ENCODE measurements at regions not wholly inside any gene's neighbourhood (a gene's known extent, or its start where the extent isn't known, plus 50 kb on each side); places are given as distances from the start of the nearest gene placed in this dataset.

DNA sequence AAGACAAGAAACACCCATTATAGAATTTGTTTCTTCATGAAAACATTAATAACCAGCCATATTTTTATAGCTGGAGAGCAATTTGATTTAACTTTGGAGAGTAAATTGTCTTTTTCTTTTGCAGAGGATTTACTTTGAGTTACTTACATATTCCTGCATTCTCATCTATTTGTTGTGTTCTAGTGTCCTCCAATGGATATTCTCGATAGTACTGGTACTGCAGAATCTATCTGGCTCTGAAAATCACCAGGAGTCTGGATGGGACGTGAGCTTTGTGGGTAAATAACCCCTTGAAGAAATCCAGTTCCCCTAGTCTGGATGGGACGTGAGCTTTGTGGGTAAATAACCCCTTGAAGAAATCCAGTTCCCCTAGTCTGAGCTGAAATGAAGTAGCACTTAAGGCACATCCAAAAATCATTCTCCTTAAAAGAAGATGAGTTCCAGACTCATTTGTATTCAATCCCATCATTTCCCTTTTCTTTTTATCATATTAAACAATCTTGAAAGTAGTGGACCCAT, 294.1 kb upstream of the UBE2E2 start:
- no peak overlapping the region for H3K27ac Mint-ChIP-seq
- H3K9me3 ChIP-seq (ENCODE audit: control insufficient read depth in 1 of 2, insufficient read depth in 1 of 2, low read length in 2 of 2): no peaks in the 10 kb centered on the region
- H3K36me3 Mint-ChIP-seq (ENCODE audit: low read depth): no peaks in the 10 kb centered on the region
- H3K4me1 Mint-ChIP-seq (ENCODE audit: low read depth): no peaks in the 10 kb centered on the region
- no peaks in the 10 kb centered on the region for H3K27me3 ChIP-seq (ENCODE audit: control insufficient read depth in 1 of 2, insufficient read depth in 2 of 2, low read length in 2 of 2)
- no peaks in the 10 kb centered on the region for H3K27me3 Mint-ChIP-seq
- POLR2A ChIA-PET: no interaction called here
- no peaks in the 10 kb centered on the region for H3K36me3 ChIP-seq (ENCODE audit: insufficient read depth, low read length)
- CTCF ChIA-PET: no interaction called here
- no peaks in the 10 kb centered on the region for H3K9me3 Mint-ChIP-seq
- TF ChIP-seq, protein P1, sequence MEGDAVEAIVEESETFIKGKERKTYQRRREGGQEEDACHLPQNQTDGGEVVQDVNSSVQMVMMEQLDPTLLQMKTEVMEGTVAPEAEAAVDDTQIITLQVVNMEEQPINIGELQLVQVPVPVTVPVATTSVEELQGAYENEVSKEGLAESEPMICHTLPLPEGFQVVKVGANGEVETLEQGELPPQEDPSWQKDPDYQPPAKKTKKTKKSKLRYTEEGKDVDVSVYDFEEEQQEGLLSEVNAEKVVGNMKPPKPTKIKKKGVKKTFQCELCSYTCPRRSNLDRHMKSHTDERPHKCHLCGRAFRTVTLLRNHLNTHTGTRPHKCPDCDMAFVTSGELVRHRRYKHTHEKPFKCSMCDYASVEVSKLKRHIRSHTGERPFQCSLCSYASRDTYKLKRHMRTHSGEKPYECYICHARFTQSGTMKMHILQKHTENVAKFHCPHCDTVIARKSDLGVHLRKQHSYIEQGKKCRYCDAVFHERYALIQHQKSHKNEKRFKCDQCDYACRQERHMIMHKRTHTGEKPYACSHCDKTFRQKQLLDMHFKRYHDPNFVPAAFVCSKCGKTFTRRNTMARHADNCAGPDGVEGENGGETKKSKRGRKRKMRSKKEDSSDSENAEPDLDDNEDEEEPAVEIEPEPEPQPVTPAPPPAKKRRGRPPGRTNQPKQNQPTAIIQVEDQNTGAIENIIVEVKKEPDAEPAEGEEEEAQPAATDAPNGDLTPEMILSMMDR (IDR thresholded peaks at IDR 0.05): no peak
- H3K4me1 ChIP-seq (ENCODE audit: insufficient read depth, low read length): no peaks in the 10 kb centered on the region
- H3K4me3 Mint-ChIP-seq: no peak overlapping the region
- no peak overlapping the region for H3K27ac ChIP-seq (ENCODE audit: low read depth in 1 of 2, low read length in 2 of 2)
- DNase-seq (no peak), ATAC-seq (ENCODE audit: poor library complexity) (no peak)
- intact Hi-C loops (cut with DNase I, micrococcal nuclease): no loop called here
- no peak overlapping the region for H3K4me3 ChIP-seq (ENCODE audit: low read length)

DNA sequence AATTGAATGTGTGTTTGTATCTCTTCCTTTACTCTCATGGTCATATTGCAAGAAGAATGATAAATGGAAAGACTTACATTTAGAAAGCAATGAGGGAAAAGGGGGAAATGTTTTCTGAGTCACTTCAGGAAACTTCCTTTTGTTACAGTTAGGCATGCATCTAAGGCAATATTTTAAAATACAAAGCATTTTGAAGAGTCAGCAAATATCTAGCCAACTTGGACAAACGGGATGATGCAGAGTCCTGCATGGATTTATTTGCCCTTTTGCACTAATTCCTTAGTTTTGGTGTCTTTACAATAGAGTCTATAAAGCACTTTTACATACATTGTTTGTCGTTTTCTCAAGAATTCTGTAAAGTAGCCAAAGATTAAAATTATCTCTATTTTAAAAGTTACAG, 286.2 kb upstream of the UBE2E2 start:
- Mint-ChIP-seq H3K4me1 (ENCODE audit: low read depth) (no peaks in the 10 kb centered on the region), H3K27ac (no peak overlapping the region), H3K36me3 (ENCODE audit: low read depth) (no peaks in the 10 kb centered on the region), H3K4me3 (no peak overlapping the region), H3K9me3 (no peaks in the 10 kb centered on the region), H3K27me3 (no peaks in the 10 kb centered on the region)
- intact Hi-C loops (cut with DNase I, micrococcal nuclease): no loop called here
- Histone ChIP-seq H3K27me3 (ENCODE audit: control insufficient read depth in 1 of 2, insufficient read depth in 2 of 2, low read length in 2 of 2) (no peaks in the 10 kb centered on the region), H3K4me3 (ENCODE audit: low read length) (no peak overlapping the region), H3K4me1 (ENCODE audit: insufficient read depth, low read length) (no peaks in the 10 kb centered on the region), H3K9me3 (ENCODE audit: control insufficient read depth in 1 of 2, insufficient read depth in 1 of 2, low read length in 2 of 2) (no peaks in the 10 kb centered on the region), H3K27ac (ENCODE audit: low read depth in 1 of 2, low read length in 2 of 2) (no peak overlapping the region), H3K36me3 (ENCODE audit: insufficient read depth, low read length) (no peaks in the 10 kb centered on the region)
- ChIA-PET CTCF (no interaction called here), POLR2A (no interaction called here)
- ATAC-seq (ENCODE audit: poor library complexity): no peak
- TF ChIP-seq, protein P1 (IDR thresholded peaks at IDR 0.05): no peak
- DNase-seq: no peak

DNA sequence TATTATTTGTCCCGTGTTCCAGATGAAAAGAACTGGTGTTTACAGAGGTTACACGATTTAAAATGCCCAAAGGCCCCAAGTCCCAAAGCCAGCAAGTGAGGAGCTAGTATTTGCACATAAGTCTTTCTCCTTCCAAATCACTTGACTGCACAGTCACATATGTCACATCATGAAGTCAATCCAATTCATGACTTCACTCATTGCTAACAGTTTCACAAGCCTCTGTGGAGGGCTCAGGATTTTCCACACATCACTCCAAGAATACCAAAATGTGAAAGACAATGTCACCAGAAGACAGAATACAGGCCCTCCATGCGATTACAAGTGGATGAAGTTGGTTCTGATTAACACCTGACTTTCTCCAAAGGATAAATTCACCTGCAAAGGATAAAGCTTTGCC, 283.1 kb upstream of the UBE2E2 start:
- TF ChIP-seq, protein P1 (IDR thresholded peaks at IDR 0.05): no peak
- H3K4me3 ChIP-seq (ENCODE audit: low read length): no peak overlapping the region
- no peaks in the 10 kb centered on the region for H3K36me3 ChIP-seq (ENCODE audit: insufficient read depth, low read length)
- H3K9me3 Mint-ChIP-seq: no peaks in the 10 kb centered on the region
- no peaks in the 10 kb centered on the region for H3K9me3 ChIP-seq (ENCODE audit: control insufficient read depth in 1 of 2, insufficient read depth in 1 of 2, low read length in 2 of 2)
- H3K27ac ChIP-seq (ENCODE audit: low read depth in 1 of 2, low read length in 2 of 2): no peak overlapping the region
- no peaks in the 10 kb centered on the region for H3K36me3 Mint-ChIP-seq (ENCODE audit: low read depth)
- ChIA-PET POLR2A (no interaction called here), CTCF (no interaction called here)
- H3K4me1 ChIP-seq (ENCODE audit: insufficient read depth, low read length): no peaks in the 10 kb centered on the region
- ATAC-seq (ENCODE audit: poor library complexity) (no peak), DNase-seq (no peak)
- no peak overlapping the region for H3K27ac Mint-ChIP-seq
- intact Hi-C loops (cut with DNase I, micrococcal nuclease): no loop called here
- H3K27me3 ChIP-seq (ENCODE audit: control insufficient read depth in 1 of 2, insufficient read depth in 2 of 2, low read length in 2 of 2): no peaks in the 10 kb centered on the region
- H3K4me1 Mint-ChIP-seq (ENCODE audit: low read depth): no peaks in the 10 kb centered on the region
- H3K4me3 Mint-ChIP-seq: no peak overlapping the region
- H3K27me3 Mint-ChIP-seq: no peaks in the 10 kb centered on the region

All from CD4-positive, alpha-beta T cell (primary cell).